Body of pancreas (tissue), 4 donors: ENCODE measurements at regions not wholly inside any gene's neighbourhood (a gene's known extent, or its start where the extent isn't known, plus 50 kb on each side); places are given as distances from the start of the nearest gene placed in this dataset.

Experiments used
- ATAC-seq: fragments of 150-250 bp; one replicate; pipeline ENCODE4 v1.9.1; 2016
- DNase-seq, 4 donors: peaks; one replicate each; pipeline ENCODE4 v3.0.0-alpha.2; 2019
- H3K27ac ChIP-seq, 4 donors: fragments of 200-600 bp; sonication (generic); 1 replicate in 3 of 4; 2 replicates in 1 of 4; pipeline versions ENCODE4 v1.5.1 to v1.6.1; 2016 to 2019; ENCODE audit warnings: mild to moderate bottlenecking in 1 of 4, mixed read lengths in 1 of 4, moderate library complexity in 1 of 4
- H3K27me3 ChIP-seq, 2 donors: fragments of 200-600 bp; sonication (generic); one replicate each; pipeline ENCODE4 v1.6.0; 2016; ENCODE audit warnings: mild to moderate bottlenecking in 1 of 2
- H3K36me3 ChIP-seq, 2 donors: fragments of 200-600 bp; sonication (generic); replicated peaks in 1 of 2; 2 replicates each; pipeline ENCODE4 v1.5.1; 2016; ENCODE audit warnings: low read depth in 2 of 2; ENCODE audit not compliant: insufficient read depth in 1 of 2
- H3K4me1 ChIP-seq: fragments of 200-600 bp; sonication (generic); one replicate; pipeline ENCODE4 v1.6.0; 2016
- H3K4me3 ChIP-seq, 2 donors: fragments of 200-600 bp; sonication (generic); 1 replicate in 1 of 2; 2 replicates in 1 of 2; pipeline ENCODE4 v1.5.1; 2016 to 2019
- H3K9me3 ChIP-seq, 3 donors: fragments of 200-600 bp; sonication (generic); 1 replicate in 2 of 3; 2 replicates in 1 of 3; pipeline ENCODE4 v1.5.1; 2016
- CTCF ChIP-seq, 7 experiments: fragments of 450-650 bp in 4 of 7; fragments of 200-600 bp in 3 of 7; sonication (generic) in 3 of 7; IDR thresholded peaks; one replicate each; pipeline ENCODE4 v1.5.1; 2016 to 2019; ENCODE audit warnings: antibody characterized with exemption in 7 of 7
- POLR2A ChIP-seq, 3 donors: fragments of 450-650 bp; IDR thresholded peaks; one replicate each; pipeline ENCODE4 v1.6.1; 2016; ENCODE audit warnings: antibody characterized with exemption in 3 of 3, mild to moderate bottlenecking in 2 of 3
- WGBS, 2 donors: methylation state at CpG; one replicate each; pipeline ENCODE4 v1.1.5; 2017; 5-methylcytosine and 5-hydroxymethylcytosine counted together
- intact Hi-C: fragments of 100-400 bp; cut with DNase I; formaldehyde crosslinking; loops from one replicate; pipeline ENCODE4 v1.15.1; 2023

GRCh38 chr12:87828382-87828973 lies 200.7 kb downstream of the C12orf50 start:
- no peak overlapping the region for H3K4me3 ChIP-seq
- H3K27ac ChIP-seq, result no peak overlapping the region
- no peaks in the 10 kb centered on the region for H3K9me3 ChIP-seq
- H3K36me3 ChIP-seq, result no peaks in the 10 kb centered on the region
- DNase-seq (no peak), ATAC-seq (no peak)
- H3K27me3 ChIP-seq, result no peaks in the 10 kb centered on the region
- TF ChIP-seq POLR2A (IDR thresholded peaks at IDR 0.05) (no peak), CTCF (IDR thresholded peaks at IDR 0.05) (no peak)
- 67 to 74% methylated on average over 6 of the region's 6 CpGs for WGBS, 2 donors
- intact Hi-C loops, result no loop called here
- peaks cover 4% of the 10 kb centered on the region for H3K4me1 ChIP-seq

GRCh38 chr12:87827638-87828264 lies 201.4 kb downstream of the C12orf50 start:
- no peak overlapping the region for H3K27ac ChIP-seq
- intact Hi-C loops, result no loop called here
- DNase-seq, result no peak
- ATAC-seq, result no peak
- no peaks in the 10 kb centered on the region for H3K27me3 ChIP-seq
- no peak for TF ChIP-seq CTCF (IDR thresholded peaks at IDR 0.05)
- TF ChIP-seq POLR2A (IDR thresholded peaks at IDR 0.05), result no peak
- H3K4me3 ChIP-seq, result no peak overlapping the region
- H3K36me3 ChIP-seq, result no peaks in the 10 kb centered on the region
- no peaks in the 10 kb centered on the region for H3K9me3 ChIP-seq
- 55 to 68% methylated on average over 2 of the region's 2 CpGs for WGBS, 2 donors
- peaks cover 4% of the 10 kb centered on the region for H3K4me1 ChIP-seq

- Histone ChIP-seq H3K27ac (no peak overlapping the region), H3K4me3 (no peak overlapping the region), H3K36me3 (no peaks in the 10 kb centered on the region), H3K9me3 (no peaks in the 10 kb centered on the region), H3K4me1 (no peaks in the 10 kb centered on the region), H3K27me3 (no peaks in the 10 kb centered on the region)
- ATAC-seq, result no peak
- TF ChIP-seq CTCF (IDR thresholded peaks at IDR 0.05), result no peak
- TF ChIP-seq POLR2A (IDR thresholded peaks at IDR 0.05), result no peak
- intact Hi-C loops, result no loop called here
- no peak for DNase-seq
- WGBS, 2 donors, result 68 to 84% methylated on average over 1 of the region's 1 CpG
Observed at GRCh38 chr12:87822923-87823322, 206.3 kb downstream of the C12orf50 start.

GRCh38 chr12:87820524-87821202 lies 208.5 kb downstream of the C12orf50 start:
- intact Hi-C loops, result no loop called here
- Histone ChIP-seq H3K27me3 (no peaks in the 10 kb centered on the region), H3K9me3 (no peaks in the 10 kb centered on the region), H3K36me3 (no peaks in the 10 kb centered on the region), H3K4me1 (no peaks in the 10 kb centered on the region), H3K27ac (no peak overlapping the region), H3K4me3 (no peak overlapping the region)
- ATAC-seq, result no peak
- no peak for DNase-seq
- no peak for TF ChIP-seq CTCF (IDR thresholded peaks at IDR 0.05)
- no peak for TF ChIP-seq POLR2A (IDR thresholded peaks at IDR 0.05)
- 56 to 70% methylated on average over 6 of the region's 6 CpGs for WGBS, 2 donors
